Erythroblast (primary cell): ENCODE measurements at regions not wholly inside any gene's neighbourhood (a gene's known extent, or its start where the extent isn't known, plus 50 kb on each side); places are given as distances from the start of the nearest gene placed in this dataset.
A peak's percentile ranks its signal among the peaks of the same experiment; 100 is the strongest.
"Not testable (repeated sequence)": the region's sequence is repeated elsewhere in the genome, so short reads cannot be mapped to it uniquely, and the experiment has no call there.

Experiments used
- DNase-seq, 2 experiments: peaks; one replicate each; lab custom pipeline; 2025; lab: John Stamatoyannopoulos, UW
- GATA1 ChIP-seq: IDR thresholded peaks from 2 replicates; pipeline ENCODE4 v1.6.1; 2011; ENCODE audit warnings: low read depth, mild to moderate bottlenecking, control low read depth, low read length, moderate library complexity
- POLR2A ChIP-seq: IDR thresholded peaks from 2 replicates; pipeline ENCODE4 v1.6.1; 2011; ENCODE audit warnings: mild to moderate bottlenecking, low read length

GRCh38 chr12:47377414-47378221 lies 297.9 kb upstream of the AMIGO2 start:
- peak; percentile 10 to 40 for DNase-seq
- no peak for TF ChIP-seq GATA1
- no peak for TF ChIP-seq POLR2A

- no peak for DNase-seq
Observed at GRCh38 chr12:47376927-47377326, 297.2 kb upstream of the AMIGO2 start.

GRCh38 chr12:47373554-47374150 lies 293.9 kb upstream of the AMIGO2 start:
- DNase-seq: no peak
- no peak for TF ChIP-seq GATA1
- no peak for TF ChIP-seq POLR2A

More at GRCh38 chr12:47376927-47377326, 297.2 kb upstream of the AMIGO2 start:
- TF ChIP-seq GATA1 (no peak), POLR2A (no peak)

- TF ChIP-seq POLR2A: no peak
- TF ChIP-seq GATA1: no peak
- DNase-seq: no peak
Observed at GRCh38 chr12:47370421-47370820, 290.7 kb upstream of the AMIGO2 start.

- DNase-seq: no peak
- TF ChIP-seq GATA1 (no peak), POLR2A (no peak)
Observed at GRCh38 chr12:47369085-47369484, 289.3 kb upstream of the AMIGO2 start.

GRCh38 chr12:47367912-47368537 lies 288.3 kb upstream of the AMIGO2 start:
- no peak for DNase-seq
- TF ChIP-seq GATA1 (no peak), POLR2A (no peak)

GRCh38 chr12:47366579-47366978 lies 286.8 kb upstream of the AMIGO2 start:
- no peak for DNase-seq
- TF ChIP-seq POLR2A (no peak), GATA1 (no peak)

- TF ChIP-seq GATA1 (no peak), POLR2A (no peak)
- no peak for DNase-seq
Observed at GRCh38 chr12:47366157-47366556, 286.4 kb upstream of the AMIGO2 start.

- not testable (repeated sequence) for DNase-seq
Observed at GRCh38 chr12:47365443-47366076, 285.8 kb upstream of the AMIGO2 start.

GRCh38 chr12:47364261-47364660 lies 284.5 kb upstream of the AMIGO2 start:
- DNase-seq: no peak
- TF ChIP-seq GATA1: no peak
- no peak for TF ChIP-seq POLR2A

- no peak for DNase-seq
- TF ChIP-seq POLR2A: no peak
- TF ChIP-seq GATA1: no peak
Observed at GRCh38 chr12:47362126-47362705, 282.5 kb upstream of the AMIGO2 start.

- peak; percentile 29 for DNase-seq
- no peak for TF ChIP-seq POLR2A
- no peak for TF ChIP-seq GATA1
Observed at GRCh38 chr12:47361389-47362021, 281.7 kb upstream of the AMIGO2 start.

- no peak for DNase-seq
Observed at GRCh38 chr12:47360771-47361388, 281.1 kb upstream of the AMIGO2 start.

More at GRCh38 chr12:47360771-47361388, 281.1 kb upstream of the AMIGO2 start:
- no peak for TF ChIP-seq POLR2A
- no peak for TF ChIP-seq GATA1
